Stimulated activated CD4-positive, alpha-beta T cell treated with anti-CD3 and anti-CD28 coated beads, Interleukin-4, amount 100 ng/mL, for 48 hours (primary cell): ENCODE measurements at regions not wholly inside any gene's neighbourhood (a gene's known extent, or its start where the extent isn't known, plus 50 kb on each side); places are given as distances from the start of the nearest gene placed in this dataset.

Experiments used
- DNase-seq, 2 donors: peaks; one replicate each; pipeline ENCODE4 v3.0.0-alpha.2; 2020; ENCODE audit warnings: low read depth in 2 of 2

- DNase-seq, result no peak
Measured at GRCh38 chr1:221104596-221104995, 225.4 kb downstream of the HLX start.

GRCh38 chr1:221105578-221105977, 226.3 kb downstream of the HLX start:
- no peak for DNase-seq

- DNase-seq, result no peak
Measured at GRCh38 chr1:221106616-221107015, 227.4 kb downstream of the HLX start.

- DNase-seq, result no peak
Measured at GRCh38 chr1:221109930-221110329, 230.7 kb downstream of the HLX start.

- no peak for DNase-seq
Measured at GRCh38 chr1:221117133-221117532, 237.9 kb downstream of the HLX start.

GRCh38 chr1:221117548-221117951, 238.3 kb downstream of the HLX start:
- no peak for DNase-seq

- no peak for DNase-seq
Measured at GRCh38 chr1:221118176-221118937, 239.1 kb downstream of the HLX start.

GRCh38 chr1:221118938-221119320, 239.7 kb downstream of the HLX start:
- DNase-seq, result no peak

GRCh38 chr1:221122501-221122900, 243.3 kb downstream of the HLX start:
- no peak for DNase-seq

- no peak for DNase-seq
Measured at GRCh38 chr1:221125976-221126375, 246.7 kb downstream of the HLX start.

GRCh38 chr1:221137666-221138065, 258.4 kb downstream of the HLX start:
- DNase-seq, result no peak

GRCh38 chr1:221138516-221138915, 259.3 kb downstream of the HLX start:
- DNase-seq, result no peak

- DNase-seq, result no peak
Measured at GRCh38 chr1:221139991-221140390, 260.7 kb downstream of the HLX start.

GRCh38 chr1:221141096-221141495, 261.9 kb downstream of the HLX start:
- no peak for DNase-seq

- no peak for DNase-seq
Measured at GRCh38 chr1:221141606-221142285, 262.5 kb downstream of the HLX start.

- no peak for DNase-seq
Measured at GRCh38 chr1:221148660-221149059, 269.4 kb downstream of the HLX start.

GRCh38 chr1:221149111-221149510, 269.9 kb downstream of the HLX start:
- no peak for DNase-seq

- no peak for DNase-seq
Measured at GRCh38 chr1:221149555-221150075, 270.4 kb downstream of the HLX start.

GRCh38 chr1:221150996-221151395, 271.8 kb downstream of the HLX start:
- no peak for DNase-seq

- no peak for DNase-seq
Measured at GRCh38 chr1:221154932-221155331, 275.7 kb downstream of the HLX start.

GRCh38 chr1:221157026-221157761, 278.0 kb downstream of the HLX start:
- no peak for DNase-seq

- no peak for DNase-seq
Measured at GRCh38 chr1:221159608-221160007, 280.4 kb downstream of the HLX start.
